CMK (cell line): ENCODE measurements at regions not wholly inside any gene's neighbourhood (a gene's known extent, or its start where the extent isn't known, plus 50 kb on each side); places are given as distances from the start of the nearest gene placed in this dataset.
"Not testable (repeated sequence)": the region's sequence is repeated elsewhere in the genome, so short reads cannot be mapped to it uniquely, and the experiment has no call there.

Experiments used
- DNase-seq: peaks from one replicate; pipeline ENCODE4 v3.0.0-alpha.2; 2010; ENCODE audit warnings: low read depth

- DNase-seq: no peak
These were observed 63.0 kb upstream of the ENPP6 start for GRCh38 chr4:184280591-184281071.

- DNase-seq: no peak
These were observed 62.5 kb upstream of the ENPP6 start for GRCh38 chr4:184280137-184280536.

GRCh38 chr4:184279496-184280061 lies 61.9 kb upstream of the ENPP6 start:
- no peak for DNase-seq

GRCh38 chr4:184277769-184278168 lies 60.1 kb upstream of the ENPP6 start:
- DNase-seq: not testable (repeated sequence)

- DNase-seq: not testable (repeated sequence)
These were observed 59.3 kb upstream of the ENPP6 start for GRCh38 chr4:184277010-184277409.

- not testable (repeated sequence) for DNase-seq
These were observed 58.7 kb upstream of the ENPP6 start for GRCh38 chr4:184276346-184276745.

- no peak for DNase-seq
These were observed 58.1 kb upstream of the ENPP6 start for GRCh38 chr4:184275766-184276165.

GRCh38 chr4:184274286-184274951 lies 56.7 kb upstream of the ENPP6 start:
- DNase-seq: no peak

GRCh38 chr4:184273166-184274147 lies 55.8 kb upstream of the ENPP6 start:
- no peak for DNase-seq

GRCh38 chr4:184270808-184271413 lies 53.2 kb upstream of the ENPP6 start:
- DNase-seq: no peak

GRCh38 chr4:184269879-184270430 lies 52.3 kb upstream of the ENPP6 start:
- DNase-seq: no peak

GRCh38 chr4:184268584-184269160 lies 51.0 kb upstream of the ENPP6 start:
- DNase-seq: peak; percentile 26

GRCh38 chr4:184267673-184268583 lies 50.3 kb upstream of the ENPP6 start:
- peak; percentile 36 for DNase-seq
